ENCODE measurements at regions not wholly inside any gene's neighbourhood (a gene's known extent, or its start where the extent isn't known, plus 50 kb on each side); places are given as distances from the start of the nearest gene placed in this dataset.

- no peak overlapping the region for H3K9ac ChIP-seq (ENCODE audit: low read length)
- no peak overlapping the region for H3K4me2 ChIP-seq (replicated peaks; ENCODE audit: low read depth, low read length, poor library complexity, severe bottlenecking)
- TF ChIP-seq CTCF (IDR thresholded peaks at IDR 0.05) (no peak), EZH2 (IDR thresholded peaks at IDR 0.05; ENCODE audit: borderline replicate concordance, insufficient read depth, low read depth, low read length, poor library complexity, severe bottlenecking) (no peak)
- POLR2A ChIA-PET, result no interaction called here
- H2AFZ ChIP-seq (ENCODE audit: insufficient read depth, low read depth, low read length, poor library complexity, severe bottlenecking), result no peak overlapping the region
- H3K4me1 ChIP-seq (ENCODE audit: control insufficient read depth in 2 of 2, insufficient read depth in 2 of 2, low read length in 2 of 2), result no peaks in the 10 kb centered on the region
- CTCF ChIA-PET, result no interaction called here
- no CpG with 5 or more reads among the region's 2 CpGs for WGBS (ENCODE audit: insufficient coverage)
- Mint-ChIP-seq H3K27ac (no peak overlapping the region), H3K4me1 (no peaks in the 10 kb centered on the region), H3K9me3 (ENCODE audit: insufficient read depth) (no peaks in the 10 kb centered on the region), H3K4me3 (no peak overlapping the region), H3K27me3 (no peaks in the 10 kb centered on the region)
- H3K9me3 ChIP-seq (ENCODE audit: control extremely low read depth in 1 of 3, control insufficient read depth in 2 of 3, insufficient read depth in 1 of 3, low read length in 2 of 3), result no peaks in the 10 kb centered on the region
- H3K79me2 ChIP-seq (ENCODE audit: control insufficient read depth, insufficient read depth, low read length), result no peaks in the 10 kb centered on the region
- H3K4me3 ChIP-seq (ENCODE audit: control extremely low read depth in 1 of 5, extremely low read depth in 1 of 5, insufficient read depth in 1 of 5, low read depth in 2 of 5, low read length in 4 of 5), result no peak overlapping the region
- H3K27me3 ChIP-seq (replicated peaks in 1 of 4; ENCODE audit: control extremely low read depth in 1 of 4, control insufficient read depth in 3 of 4, insufficient read depth in 4 of 4, low read length in 3 of 4), result no peaks in the 10 kb centered on the region
- no peaks in the 10 kb centered on the region for H3K36me3 ChIP-seq (replicated peaks in 1 of 2; ENCODE audit: control extremely low read depth in 1 of 2, control insufficient read depth in 1 of 2, extremely low read depth in 1 of 2, insufficient read depth in 2 of 2, low read length in 1 of 2)
- no peaks in the 10 kb centered on the region for H4K20me1 ChIP-seq (ENCODE audit: control insufficient read depth, insufficient read depth, low read length, poor library complexity, severe bottlenecking)
- ATAC-seq (ENCODE audit: low read depth) (no peak), DNase-seq (no peak)
- no peak overlapping the region for H3K27ac ChIP-seq (ENCODE audit: low read length in 2 of 2)
- intact Hi-C loops (cut with micrococcal nuclease), result no loop called here
Observed at GRCh38 chr2:145303536-145303935, 783.6 kb upstream of the ZEB2 start.

GRCh38 chr2:145302886-145303285, 783.0 kb upstream of the ZEB2 start:
- intact Hi-C loops (cut with micrococcal nuclease), result no loop called here
- Histone ChIP-seq H3K9ac (ENCODE audit: low read length) (no peak overlapping the region), H2AFZ (ENCODE audit: insufficient read depth, low read depth, low read length, poor library complexity, severe bottlenecking) (no peak overlapping the region), H3K27me3 (replicated peaks in 1 of 4; ENCODE audit: control extremely low read depth in 1 of 4, control insufficient read depth in 3 of 4, insufficient read depth in 4 of 4, low read length in 3 of 4) (no peaks in the 10 kb centered on the region), H3K36me3 (replicated peaks in 1 of 2; ENCODE audit: control extremely low read depth in 1 of 2, control insufficient read depth in 1 of 2, extremely low read depth in 1 of 2, insufficient read depth in 2 of 2, low read length in 1 of 2) (no peaks in the 10 kb centered on the region), H3K4me3 (ENCODE audit: control extremely low read depth in 1 of 5, extremely low read depth in 1 of 5, insufficient read depth in 1 of 5, low read depth in 2 of 5, low read length in 4 of 5) (no peak overlapping the region), H3K4me1 (ENCODE audit: control insufficient read depth in 2 of 2, insufficient read depth in 2 of 2, low read length in 2 of 2) (no peaks in the 10 kb centered on the region), H3K79me2 (ENCODE audit: control insufficient read depth, insufficient read depth, low read length) (no peaks in the 10 kb centered on the region), H4K20me1 (ENCODE audit: control insufficient read depth, insufficient read depth, low read length, poor library complexity, severe bottlenecking) (no peaks in the 10 kb centered on the region), H3K27ac (ENCODE audit: low read length in 2 of 2) (no peak overlapping the region), H3K4me2 (replicated peaks; ENCODE audit: low read depth, low read length, poor library complexity, severe bottlenecking) (no peak overlapping the region), H3K9me3 (ENCODE audit: control extremely low read depth in 1 of 3, control insufficient read depth in 2 of 3, insufficient read depth in 1 of 3, low read length in 2 of 3) (no peaks in the 10 kb centered on the region)
- WGBS (ENCODE audit: insufficient coverage), result 100% methylated on average over 2 of the region's 2 CpGs
- Mint-ChIP-seq H3K4me1 (no peaks in the 10 kb centered on the region), H3K9me3 (ENCODE audit: insufficient read depth) (no peaks in the 10 kb centered on the region), H3K27me3 (no peaks in the 10 kb centered on the region), H3K4me3 (no peak overlapping the region), H3K27ac (no peak overlapping the region)
- TF ChIP-seq CTCF (IDR thresholded peaks at IDR 0.05) (no peak), EZH2 (IDR thresholded peaks at IDR 0.05; ENCODE audit: borderline replicate concordance, insufficient read depth, low read depth, low read length, poor library complexity, severe bottlenecking) (no peak)
- POLR2A ChIA-PET, result no interaction called here
- DNase-seq (no peak), ATAC-seq (ENCODE audit: low read depth) (no peak)
- CTCF ChIA-PET, result no interaction called here
